ENCODE measurements at regions not wholly inside any gene's neighbourhood (a gene's known extent, or its start where the extent isn't known, plus 50 kb on each side); places are given as distances from the start of the nearest gene placed in this dataset.

DNA sequence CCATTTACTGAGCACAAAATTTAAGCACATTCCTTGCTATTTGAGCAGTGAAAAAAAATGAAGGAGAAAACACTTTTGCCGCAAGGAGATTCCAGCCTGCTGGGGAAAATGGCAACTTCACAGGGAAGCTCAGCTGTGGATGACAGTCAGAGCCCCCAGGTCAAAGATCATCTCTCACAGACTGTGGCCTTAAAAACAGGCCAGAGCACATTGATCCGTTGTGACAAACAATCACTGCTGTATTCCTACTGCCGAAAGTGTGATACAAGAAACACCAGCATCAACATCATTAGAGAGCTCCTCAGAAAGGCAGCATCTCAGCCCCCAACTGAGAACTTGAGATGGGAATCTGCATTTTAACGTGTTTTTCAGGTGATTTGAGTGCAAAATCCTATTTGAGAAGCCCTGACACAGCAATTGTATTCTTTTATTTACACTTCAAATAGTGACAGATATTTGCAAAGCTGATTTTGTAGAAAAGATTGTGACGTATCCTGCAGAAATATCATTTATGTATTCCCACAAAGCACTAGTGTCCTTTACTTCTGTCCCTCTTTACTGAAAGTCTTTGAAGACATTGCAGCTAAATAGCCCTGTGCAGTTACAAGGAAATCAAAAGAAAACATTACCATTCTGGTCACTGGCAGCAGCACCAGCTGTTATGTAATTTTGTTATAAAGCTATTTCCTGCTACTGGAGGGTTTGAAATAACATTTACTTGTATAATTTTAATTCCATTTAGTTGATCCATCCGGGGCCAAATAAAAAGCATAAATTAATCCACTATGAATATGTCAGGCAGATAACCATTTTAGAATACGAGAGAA lies 652.0 kb downstream of the LIG4 start:
- BruUV-seq (replicated peaks): no TSS peak
- Histone ChIP-seq H3K27ac (ENCODE audit: low read depth, low read length, poor library complexity, severe bottlenecking) (no peak overlapping the region), H3K27me3 (replicated peaks; ENCODE audit: insufficient read depth, low read depth, low read length, poor library complexity) (no peaks in the 10 kb centered on the region), H3K9me3 (ENCODE audit: low read depth, low read length, poor library complexity, severe bottlenecking) (no peaks in the 10 kb centered on the region), H3K36me3 (ENCODE audit: insufficient read depth, low read length, poor library complexity, severe bottlenecking) (no peaks in the 10 kb centered on the region), H3K4me3 (ENCODE audit: low read depth, low read length, poor library complexity, severe bottlenecking) (no peak overlapping the region), H3K4me1 (ENCODE audit: insufficient read depth, low read length, poor library complexity, severe bottlenecking) (no peaks in the 10 kb centered on the region)
- no peak for DNase-seq (ENCODE audit: low spot score)
- TF ChIP-seq EZH2 (IDR thresholded peaks at IDR 0.05; ENCODE audit: borderline replicate concordance, low read depth, low read length, poor library complexity, severe bottlenecking): no peak
- TF ChIP-seq, protein P1, sequence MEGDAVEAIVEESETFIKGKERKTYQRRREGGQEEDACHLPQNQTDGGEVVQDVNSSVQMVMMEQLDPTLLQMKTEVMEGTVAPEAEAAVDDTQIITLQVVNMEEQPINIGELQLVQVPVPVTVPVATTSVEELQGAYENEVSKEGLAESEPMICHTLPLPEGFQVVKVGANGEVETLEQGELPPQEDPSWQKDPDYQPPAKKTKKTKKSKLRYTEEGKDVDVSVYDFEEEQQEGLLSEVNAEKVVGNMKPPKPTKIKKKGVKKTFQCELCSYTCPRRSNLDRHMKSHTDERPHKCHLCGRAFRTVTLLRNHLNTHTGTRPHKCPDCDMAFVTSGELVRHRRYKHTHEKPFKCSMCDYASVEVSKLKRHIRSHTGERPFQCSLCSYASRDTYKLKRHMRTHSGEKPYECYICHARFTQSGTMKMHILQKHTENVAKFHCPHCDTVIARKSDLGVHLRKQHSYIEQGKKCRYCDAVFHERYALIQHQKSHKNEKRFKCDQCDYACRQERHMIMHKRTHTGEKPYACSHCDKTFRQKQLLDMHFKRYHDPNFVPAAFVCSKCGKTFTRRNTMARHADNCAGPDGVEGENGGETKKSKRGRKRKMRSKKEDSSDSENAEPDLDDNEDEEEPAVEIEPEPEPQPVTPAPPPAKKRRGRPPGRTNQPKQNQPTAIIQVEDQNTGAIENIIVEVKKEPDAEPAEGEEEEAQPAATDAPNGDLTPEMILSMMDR (conservative IDR thresholded peaks at IDR 0.05; ENCODE audit: low read depth, low read length): no peak
- intact Hi-C loops (cut with micrococcal nuclease; ENCODE audit: unreplicated experiment): no loop called here
- ChIA-PET POLR2A (ENCODE audit: low non-redundant PET) (no interaction called here), CTCF (no interaction called here)

DNA sequence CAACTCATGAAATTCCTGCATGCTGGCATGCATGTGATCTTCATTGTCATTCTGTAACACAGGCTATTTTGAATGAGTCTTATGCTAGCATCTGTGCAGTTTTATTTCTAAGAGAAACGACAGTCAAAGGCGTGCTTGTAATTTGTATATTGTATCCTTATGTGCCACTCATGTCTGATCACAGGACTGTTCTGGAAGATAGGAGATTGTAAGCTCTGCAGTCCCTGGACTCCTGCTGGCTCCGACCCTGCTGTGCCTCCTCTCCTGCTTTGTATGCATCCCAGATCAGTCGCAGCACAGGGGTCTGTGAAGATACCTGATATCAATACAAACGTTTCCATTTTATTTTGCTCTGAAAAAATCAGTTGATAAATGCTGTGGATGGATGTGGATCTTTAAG lies 653.1 kb downstream of the LIG4 start:
- Histone ChIP-seq H3K36me3 (ENCODE audit: insufficient read depth, low read length, poor library complexity, severe bottlenecking) (no peaks in the 10 kb centered on the region), H3K4me3 (ENCODE audit: low read depth, low read length, poor library complexity, severe bottlenecking) (no peak overlapping the region), H3K27ac (ENCODE audit: low read depth, low read length, poor library complexity, severe bottlenecking) (no peak overlapping the region), H3K27me3 (replicated peaks; ENCODE audit: insufficient read depth, low read depth, low read length, poor library complexity) (no peaks in the 10 kb centered on the region), H3K4me1 (ENCODE audit: insufficient read depth, low read length, poor library complexity, severe bottlenecking) (no peaks in the 10 kb centered on the region), H3K9me3 (ENCODE audit: low read depth, low read length, poor library complexity, severe bottlenecking) (no peaks in the 10 kb centered on the region)
- intact Hi-C loops (cut with micrococcal nuclease; ENCODE audit: unreplicated experiment): no loop called here
- ChIA-PET CTCF (no interaction called here), POLR2A (ENCODE audit: low non-redundant PET) (no interaction called here)
- BruUV-seq (replicated peaks): no TSS peak
- DNase-seq (ENCODE audit: low spot score): no peak
- TF ChIP-seq EZH2 (IDR thresholded peaks at IDR 0.05; ENCODE audit: borderline replicate concordance, low read depth, low read length, poor library complexity, severe bottlenecking): no peak
- TF ChIP-seq, protein P1 (conservative IDR thresholded peaks at IDR 0.05; ENCODE audit: low read depth, low read length): no peak

DNA sequence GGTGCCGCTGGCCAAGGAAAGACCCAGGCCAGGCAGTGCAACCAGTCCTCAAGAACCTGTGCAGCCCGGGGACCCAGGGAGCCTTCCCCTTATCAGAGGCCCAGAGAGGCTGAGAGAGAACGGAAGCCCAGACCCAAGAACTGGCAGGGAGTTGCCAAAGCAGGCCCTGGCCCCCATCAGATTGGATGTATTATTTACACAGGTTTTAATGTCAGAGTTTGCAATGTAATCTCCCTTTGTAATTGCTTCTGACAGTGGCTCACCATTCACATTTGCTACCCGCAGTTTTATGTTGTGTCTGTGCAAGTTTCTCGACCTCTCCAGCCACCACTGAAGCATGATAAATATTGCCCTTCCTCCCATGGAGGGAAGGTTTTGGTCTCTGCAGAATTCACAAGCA lies 660.9 kb downstream of the LIG4 start:
- H3K36me3 ChIP-seq (ENCODE audit: insufficient read depth, low read length, poor library complexity, severe bottlenecking): no peaks in the 10 kb centered on the region
- CTCF ChIA-PET: no interaction called here
- intact Hi-C loops (cut with micrococcal nuclease; ENCODE audit: unreplicated experiment): no loop called here

More for the DNA sequence above, 660.9 kb downstream of the LIG4 start:
- no peak overlapping the region for H3K27ac ChIP-seq (ENCODE audit: low read depth, low read length, poor library complexity, severe bottlenecking)
- TF ChIP-seq, protein P1 (conservative IDR thresholded peaks at IDR 0.05; ENCODE audit: low read depth, low read length): no peak
- TF ChIP-seq EZH2 (IDR thresholded peaks at IDR 0.05; ENCODE audit: borderline replicate concordance, low read depth, low read length, poor library complexity, severe bottlenecking): no peak
- no peaks in the 10 kb centered on the region for H3K27me3 ChIP-seq (replicated peaks; ENCODE audit: insufficient read depth, low read depth, low read length, poor library complexity)
- no peak for DNase-seq (ENCODE audit: low spot score)
- POLR2A ChIA-PET (ENCODE audit: low non-redundant PET): no interaction called here
- no peaks in the 10 kb centered on the region for H3K9me3 ChIP-seq (ENCODE audit: low read depth, low read length, poor library complexity, severe bottlenecking)
- no TSS peak for BruUV-seq (replicated peaks)
- H3K4me3 ChIP-seq (ENCODE audit: low read depth, low read length, poor library complexity, severe bottlenecking): no peak overlapping the region
- H3K4me1 ChIP-seq (ENCODE audit: insufficient read depth, low read length, poor library complexity, severe bottlenecking): no peaks in the 10 kb centered on the region

Measured in A673 (cell line).